GM21367 (cell line): ENCODE measurements at regions not wholly inside any gene's neighbourhood (a gene's known extent, or its start where the extent isn't known, plus 50 kb on each side); places are given as distances from the start of the nearest gene placed in this dataset.

Experiments
- ATAC-seq: cut with Tn5 transposase; IDR thresholded peaks from one replicate; pipeline ENCODE4 v1.9.1; 2021; ENCODE audit not compliant: unreplicated experiment

- no peak for ATAC-seq
Measured at GRCh38 chr21:26659182-26659581, 86.1 kb upstream of the CYYR1 start.

GRCh38 chr21:26655460-26655859 is 82.4 kb upstream of the CYYR1 start:
- no peak for ATAC-seq

- ATAC-seq: no peak
Measured at GRCh38 chr21:26653430-26653829, 80.3 kb upstream of the CYYR1 start.

GRCh38 chr21:26652854-26653253 is 79.8 kb upstream of the CYYR1 start:
- ATAC-seq: no peak

GRCh38 chr21:26641062-26641461 is 68.0 kb upstream of the CYYR1 start:
- ATAC-seq: no peak

- ATAC-seq: no peak
Measured at GRCh38 chr21:26637201-26637745, 64.2 kb upstream of the CYYR1 start.

- ATAC-seq: no peak
Measured at GRCh38 chr21:26635681-26636080, 62.6 kb upstream of the CYYR1 start.

- no peak for ATAC-seq
Measured at GRCh38 chr21:26632691-26633090, 59.6 kb upstream of the CYYR1 start.

- ATAC-seq: no peak
Measured at GRCh38 chr21:26626187-26626586, 53.1 kb upstream of the CYYR1 start.

- ATAC-seq: no peak
Measured at GRCh38 chr21:26624983-26625519, 52.0 kb upstream of the CYYR1 start.
